ENCODE measurements at regions not wholly inside any gene's neighbourhood (a gene's known extent, or its start where the extent isn't known, plus 50 kb on each side); places are given as distances from the start of the nearest gene placed in this dataset.

- Histone ChIP-seq H3K9me3 (ENCODE audit: control insufficient read depth, low read depth, low read length) (no peaks in the 10 kb centered on the region), H3K4me2 (ENCODE audit: control insufficient read depth, extremely low read depth, insufficient read depth, low read depth, low read length) (peak overlapping the region; percentile 7), H3K79me2 (ENCODE audit: control insufficient read depth, insufficient read depth, low read length) (no peaks in the 10 kb centered on the region), H3K9ac (ENCODE audit: control insufficient read depth, extremely low read depth, insufficient read depth, low read length) (no peak overlapping the region), H4K20me1 (ENCODE audit: control insufficient read depth, extremely low read depth, insufficient read depth, low read length) (no peaks in the 10 kb centered on the region), H3K27me3 (ENCODE audit: control insufficient read depth, extremely low read depth, insufficient read depth, low read length) (peaks cover 3% of the 10 kb centered on the region), H3K4me3 (ENCODE audit: control insufficient read depth in 2 of 3, extremely low read depth in 1 of 3, insufficient read depth in 2 of 3, low read depth in 1 of 3, low read length in 3 of 3) (no peak overlapping the region), H3K4me1 (ENCODE audit: control insufficient read depth, extremely low read depth, insufficient read depth, low read length) (peaks cover 22% of the 10 kb centered on the region), H3K36me3 (ENCODE audit: control insufficient read depth in 2 of 2, extremely low read depth in 1 of 2, insufficient read depth in 2 of 2, low read length in 2 of 2) (no peaks in the 10 kb centered on the region), H3K27ac (ENCODE audit: control insufficient read depth, insufficient read depth, low read length) (no peak overlapping the region), H2AFZ (ENCODE audit: control insufficient read depth, low read length) (no peak overlapping the region), H3K9me1 (ENCODE audit: control insufficient read depth, extremely low read depth, insufficient read depth, low read length) (no peaks in the 10 kb centered on the region)
- FAIRE-seq = peak; percentile 23
- TF ChIP-seq, protein P1, sequence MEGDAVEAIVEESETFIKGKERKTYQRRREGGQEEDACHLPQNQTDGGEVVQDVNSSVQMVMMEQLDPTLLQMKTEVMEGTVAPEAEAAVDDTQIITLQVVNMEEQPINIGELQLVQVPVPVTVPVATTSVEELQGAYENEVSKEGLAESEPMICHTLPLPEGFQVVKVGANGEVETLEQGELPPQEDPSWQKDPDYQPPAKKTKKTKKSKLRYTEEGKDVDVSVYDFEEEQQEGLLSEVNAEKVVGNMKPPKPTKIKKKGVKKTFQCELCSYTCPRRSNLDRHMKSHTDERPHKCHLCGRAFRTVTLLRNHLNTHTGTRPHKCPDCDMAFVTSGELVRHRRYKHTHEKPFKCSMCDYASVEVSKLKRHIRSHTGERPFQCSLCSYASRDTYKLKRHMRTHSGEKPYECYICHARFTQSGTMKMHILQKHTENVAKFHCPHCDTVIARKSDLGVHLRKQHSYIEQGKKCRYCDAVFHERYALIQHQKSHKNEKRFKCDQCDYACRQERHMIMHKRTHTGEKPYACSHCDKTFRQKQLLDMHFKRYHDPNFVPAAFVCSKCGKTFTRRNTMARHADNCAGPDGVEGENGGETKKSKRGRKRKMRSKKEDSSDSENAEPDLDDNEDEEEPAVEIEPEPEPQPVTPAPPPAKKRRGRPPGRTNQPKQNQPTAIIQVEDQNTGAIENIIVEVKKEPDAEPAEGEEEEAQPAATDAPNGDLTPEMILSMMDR (optimal IDR thresholded peaks at IDR 0.05 in 1 of 3, IDR thresholded peaks at IDR 0.05 in 1 of 3, conservative IDR thresholded peaks at IDR 0.05 in 1 of 3; ENCODE audit: extremely low read depth in 1 of 3, insufficient read depth in 2 of 3, low read length in 3 of 3) = no peak
- no peak for TF ChIP-seq EZH2 (IDR thresholded peaks at IDR 0.05; ENCODE audit: low read length)
- dilution Hi-C loops (cut with MboI; ENCODE audit: extremely low pct_ligation_motif_present, low sequenced_read_pairs) = no loop called here
- no peak for DNase-seq (ENCODE audit: low read depth, low spot score)
These were observed 191.8 kb upstream of the LRFN2 start for GRCh38 chr6:40778918-40779317.

GRCh38 chr6:40778196-40778595 lies 191.0 kb upstream of the LRFN2 start:
- Histone ChIP-seq H3K27me3 (ENCODE audit: control insufficient read depth, extremely low read depth, insufficient read depth, low read length) (peaks cover 9% of the 10 kb centered on the region), H3K27ac (ENCODE audit: control insufficient read depth, insufficient read depth, low read length) (no peak overlapping the region), H3K4me2 (ENCODE audit: control insufficient read depth, extremely low read depth, insufficient read depth, low read depth, low read length) (no peak overlapping the region), H3K9ac (ENCODE audit: control insufficient read depth, extremely low read depth, insufficient read depth, low read length) (no peak overlapping the region), H3K9me1 (ENCODE audit: control insufficient read depth, extremely low read depth, insufficient read depth, low read length) (no peaks in the 10 kb centered on the region), H3K4me1 (ENCODE audit: control insufficient read depth, extremely low read depth, insufficient read depth, low read length) (peaks cover 22% of the 10 kb centered on the region), H3K9me3 (ENCODE audit: control insufficient read depth, low read depth, low read length) (no peaks in the 10 kb centered on the region), H3K4me3 (ENCODE audit: control insufficient read depth in 2 of 3, extremely low read depth in 1 of 3, insufficient read depth in 2 of 3, low read depth in 1 of 3, low read length in 3 of 3) (no peak overlapping the region), H4K20me1 (ENCODE audit: control insufficient read depth, extremely low read depth, insufficient read depth, low read length) (no peaks in the 10 kb centered on the region), H3K36me3 (ENCODE audit: control insufficient read depth in 2 of 2, extremely low read depth in 1 of 2, insufficient read depth in 2 of 2, low read length in 2 of 2) (no peaks in the 10 kb centered on the region), H3K79me2 (ENCODE audit: control insufficient read depth, insufficient read depth, low read length) (no peaks in the 10 kb centered on the region), H2AFZ (ENCODE audit: control insufficient read depth, low read length) (no peak overlapping the region)
- TF ChIP-seq, protein P1 (optimal IDR thresholded peaks at IDR 0.05 in 1 of 3, IDR thresholded peaks at IDR 0.05 in 1 of 3, conservative IDR thresholded peaks at IDR 0.05 in 1 of 3; ENCODE audit: extremely low read depth in 1 of 3, insufficient read depth in 2 of 3, low read length in 3 of 3) = no peak
- TF ChIP-seq EZH2 (IDR thresholded peaks at IDR 0.05; ENCODE audit: low read length) = no peak
- DNase-seq (ENCODE audit: low read depth, low spot score) (peak; percentile 42), FAIRE-seq (peak; percentile 65)
- dilution Hi-C loops (cut with MboI; ENCODE audit: extremely low pct_ligation_motif_present, low sequenced_read_pairs) = no loop called here
